GM18505 (cell line): ENCODE measurements at regions not wholly inside any gene's neighbourhood (a gene's known extent, or its start where the extent isn't known, plus 50 kb on each side); places are given as distances from the start of the nearest gene placed in this dataset.
"Not testable (repeated sequence)": the region's sequence is repeated elsewhere in the genome, so short reads cannot be mapped to it uniquely, and the experiment has no call there.

ENCODE experiments used
- ATAC-seq: cut with Tn5 transposase; IDR thresholded peaks from one replicate; pipeline ENCODE4 v1.9.1; 2021; ENCODE audit not compliant: unreplicated experiment
- POLR2A ChIP-seq: IDR thresholded peaks from 4 replicates; pipeline ENCODE4 v1.6.1; 2011; ENCODE audit warnings: borderline replicate concordance; ENCODE audit not compliant: insufficient read depth, insufficient read length; ENCODE audit errors: extremely low read depth

DNA sequence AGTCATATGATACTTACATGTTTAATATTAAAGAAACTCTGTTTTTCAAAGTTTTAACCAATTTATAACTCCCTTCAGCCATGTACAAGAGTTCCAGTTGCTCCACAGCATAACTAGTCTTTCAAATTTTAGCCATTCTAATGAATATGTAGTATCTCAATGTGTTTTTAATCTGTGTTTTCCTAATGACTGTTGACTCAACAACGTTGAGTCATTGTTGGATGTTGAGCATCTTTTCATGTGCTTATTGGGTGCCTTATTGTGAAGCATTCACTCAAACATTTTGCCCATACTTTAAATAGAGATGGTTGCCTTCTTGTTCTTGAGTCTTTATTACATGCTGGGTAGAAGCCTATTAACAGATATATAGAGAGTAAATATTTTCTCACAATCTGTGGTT is 240.2 kb upstream of the LYPLAL1 start:
- no peak for TF ChIP-seq POLR2A
- no peak for ATAC-seq

DNA sequence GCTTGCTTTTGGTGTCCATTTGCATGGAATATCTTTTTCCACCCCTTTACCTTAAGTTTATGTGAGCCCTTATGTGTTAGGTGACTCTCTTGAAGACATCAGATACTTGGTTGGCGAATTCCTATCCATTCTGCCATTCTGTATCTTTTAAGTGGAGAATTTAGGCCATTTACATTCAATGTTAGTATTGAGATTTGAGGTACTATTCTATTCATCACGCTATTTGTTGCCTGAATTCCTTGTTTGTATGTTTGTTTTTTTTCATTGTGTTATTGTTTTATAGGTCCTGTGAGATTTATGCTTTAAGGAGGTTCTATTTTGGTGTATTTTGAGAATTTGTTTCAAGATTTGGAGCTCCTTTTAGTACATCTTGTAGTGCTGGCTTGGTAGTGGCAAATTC is 238.3 kb upstream of the LYPLAL1 start:
- not testable (repeated sequence) for ATAC-seq

DNA sequence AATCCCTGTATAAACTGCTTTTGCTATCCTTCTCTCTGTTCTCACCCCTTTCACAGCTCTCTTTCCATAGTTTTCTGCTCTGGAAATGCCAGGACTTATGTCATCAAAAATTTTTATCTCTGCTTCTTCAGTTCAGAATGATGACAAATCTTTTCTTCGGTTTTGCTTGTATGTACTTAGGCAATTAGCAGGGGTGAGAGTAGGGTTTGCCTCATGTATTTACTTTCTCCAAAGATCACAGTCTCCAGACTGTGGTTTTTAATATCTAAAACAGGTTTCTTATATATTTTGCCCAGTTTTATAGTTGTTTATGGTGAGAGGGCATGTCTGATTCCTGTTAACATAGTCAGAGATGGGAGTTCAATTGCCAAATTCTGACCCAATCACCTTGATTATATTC is 235.4 kb upstream of the LYPLAL1 start:
- no peak for TF ChIP-seq POLR2A
- ATAC-seq: no peak

DNA sequence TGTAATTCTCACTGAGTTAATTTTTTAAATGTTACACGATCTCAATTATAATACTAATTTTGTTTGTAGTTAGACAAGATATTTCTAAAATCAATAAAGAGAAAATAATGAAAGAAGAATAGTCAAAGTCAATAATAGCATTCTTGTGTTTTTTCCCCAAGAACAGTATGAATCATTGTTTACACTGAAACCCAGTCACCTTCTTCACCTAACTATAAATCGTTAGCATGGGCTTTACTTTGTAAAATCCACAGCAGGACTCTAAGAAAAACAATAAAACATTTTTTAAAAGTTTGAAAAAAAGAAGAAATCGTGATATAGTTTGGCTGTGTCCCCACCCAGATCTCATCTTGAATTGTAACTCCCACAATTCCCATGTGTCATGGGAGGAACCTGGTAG is 234.6 kb upstream of the LYPLAL1 start:
- no peak for ATAC-seq

GRCh38 chr1:218942431-218942830 is 231.2 kb upstream of the LYPLAL1 start:
- TF ChIP-seq POLR2A: no peak
- no peak for ATAC-seq

More for the DNA sequence above, 234.6 kb upstream of the LYPLAL1 start:
- TF ChIP-seq POLR2A: no peak

DNA sequence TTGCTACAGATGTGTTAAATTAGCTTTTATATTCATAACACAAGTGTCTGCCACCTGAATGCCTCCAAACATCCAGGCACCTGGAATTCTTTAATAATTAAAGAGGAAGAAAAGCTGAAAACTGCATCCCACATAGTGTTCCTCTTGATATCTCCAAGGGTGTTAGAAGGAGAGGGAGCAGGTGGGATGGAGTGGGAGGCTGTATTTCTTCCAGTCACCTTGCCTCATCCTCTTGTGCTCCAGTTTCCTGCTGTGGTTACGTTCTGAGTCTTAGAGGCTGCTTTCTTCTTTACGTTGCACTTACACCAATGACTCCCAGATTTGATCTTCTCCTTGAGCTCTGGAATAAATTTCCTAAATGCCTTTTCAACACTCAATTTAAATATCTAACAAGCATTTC is 230.3 kb upstream of the LYPLAL1 start:
- ATAC-seq: no peak
- no peak for TF ChIP-seq POLR2A

DNA sequence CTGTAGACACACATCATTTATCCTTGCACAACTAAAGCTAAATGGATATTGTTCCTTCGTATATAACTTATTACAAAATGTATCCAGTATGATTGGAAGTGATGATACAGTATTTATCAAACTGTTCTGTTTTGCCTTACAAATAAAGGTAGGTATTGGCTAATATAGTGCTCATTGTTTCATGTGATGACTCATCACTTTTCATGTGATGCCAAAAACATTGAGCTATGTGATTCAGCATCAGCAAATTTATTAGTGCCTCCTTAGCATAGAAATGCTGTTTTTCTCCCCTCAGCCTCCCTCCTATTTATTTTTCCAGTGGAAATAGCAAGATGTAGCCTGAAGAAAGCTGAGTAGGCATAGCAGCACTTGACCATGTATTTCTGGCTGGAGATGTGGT is 228.6 kb upstream of the LYPLAL1 start:
- TF ChIP-seq POLR2A: no peak
- ATAC-seq: no peak

DNA sequence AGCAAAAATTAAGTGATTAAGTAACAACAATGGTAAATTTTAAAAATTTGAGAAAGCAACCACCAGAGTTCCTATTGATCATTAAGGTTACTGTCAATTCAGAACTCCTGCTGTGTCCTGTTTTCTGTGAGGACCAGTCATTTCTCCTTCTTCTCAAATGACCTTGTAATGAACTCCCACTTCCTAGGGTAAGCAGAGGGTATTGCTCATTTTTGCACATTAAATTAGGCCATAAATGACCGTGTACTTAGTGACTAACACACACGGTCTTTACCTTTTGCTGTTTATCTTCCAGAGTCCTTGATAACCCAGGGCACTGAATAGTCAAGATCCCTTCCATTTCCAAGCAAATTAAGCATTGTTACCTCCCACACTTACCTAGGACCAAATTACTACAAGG is 227.5 kb upstream of the LYPLAL1 start:
- TF ChIP-seq POLR2A: no peak
- no peak for ATAC-seq

GRCh38 chr1:218948446-218948845 is 225.2 kb upstream of the LYPLAL1 start:
- TF ChIP-seq POLR2A: no peak
- ATAC-seq: no peak

DNA sequence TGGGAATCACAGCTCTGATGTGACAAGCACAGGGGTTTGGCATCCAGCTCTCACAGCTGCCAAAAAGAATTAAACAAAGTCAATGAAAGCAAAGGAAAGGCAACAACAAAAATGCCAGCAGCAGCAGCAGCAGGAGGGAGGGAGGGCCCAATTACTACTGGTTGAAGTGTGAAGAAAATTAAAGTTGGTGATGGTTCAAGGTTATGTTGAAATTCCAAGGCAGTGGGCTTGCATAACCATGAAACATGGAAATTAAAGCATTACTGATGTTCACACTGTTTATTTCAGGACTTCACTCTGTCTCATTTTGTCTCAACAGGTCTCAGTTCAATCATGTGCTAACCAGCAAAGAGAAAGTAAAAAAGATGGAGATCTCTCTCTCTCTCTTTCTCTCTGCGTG is 220.3 kb upstream of the LYPLAL1 start:
- no peak for ATAC-seq
- no peak for TF ChIP-seq POLR2A

GRCh38 chr1:218957971-218958370 is 215.7 kb upstream of the LYPLAL1 start:
- no peak for ATAC-seq
- TF ChIP-seq POLR2A: no peak

- no peak for ATAC-seq
Observed at GRCh38 chr1:218959784-218960183, 213.9 kb upstream of the LYPLAL1 start.

GRCh38 chr1:218964471-218965185 is 209.1 kb upstream of the LYPLAL1 start:
- ATAC-seq: no peak
- no peak for TF ChIP-seq POLR2A

More at GRCh38 chr1:218959784-218960183, 213.9 kb upstream of the LYPLAL1 start:
- no peak for TF ChIP-seq POLR2A

- no peak for TF ChIP-seq POLR2A
- ATAC-seq: no peak
Observed at GRCh38 chr1:218965821-218966220, 207.9 kb upstream of the LYPLAL1 start.

DNA sequence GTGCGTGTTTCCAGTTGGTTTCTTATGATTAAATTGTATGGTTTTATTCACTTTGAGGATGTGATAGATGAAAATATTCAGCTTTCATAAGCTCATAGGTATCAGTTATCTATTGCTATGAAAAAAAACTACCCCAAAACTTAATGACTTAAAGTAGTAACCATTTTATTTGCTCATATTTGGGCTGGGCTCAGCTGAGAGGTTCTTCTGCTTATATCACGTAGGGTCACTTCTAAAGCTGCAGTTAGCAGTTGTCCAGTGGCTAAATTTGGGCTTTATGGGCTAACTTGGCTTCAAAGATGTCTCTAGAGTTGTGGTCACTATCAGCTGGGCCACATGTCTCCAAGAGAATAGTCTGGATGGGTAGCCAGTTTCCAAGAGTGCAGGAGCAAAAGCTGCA is 206.4 kb upstream of the LYPLAL1 start:
- ATAC-seq: no peak
- no peak for TF ChIP-seq POLR2A
